NCI-H69 (cell line): ENCODE measurements at regions not wholly inside any gene's neighbourhood (a gene's known extent, or its start where the extent isn't known, plus 50 kb on each side); places are given as distances from the start of the nearest gene placed in this dataset.
"Not testable (repeated sequence)": the region's sequence is repeated elsewhere in the genome, so short reads cannot be mapped to it uniquely, and the experiment has no call there.

Source experiments
- DNase-seq: peaks from one replicate; lab custom pipeline; 2025; lab: John Stamatoyannopoulos, UW

- no peak for DNase-seq
Measured at GRCh38 chrX:45485719-45486118, 285.0 kb upstream of the DIPK2B start.

- no peak for DNase-seq
Measured at GRCh38 chrX:45479835-45480422, 279.3 kb upstream of the DIPK2B start.

- DNase-seq, result no peak
Measured at GRCh38 chrX:45479196-45479834, 278.6 kb upstream of the DIPK2B start.

- DNase-seq, result no peak
Measured at GRCh38 chrX:45472968-45473367, 272.3 kb upstream of the DIPK2B start.

- not testable (repeated sequence) for DNase-seq
Measured at GRCh38 chrX:45467537-45467936, 266.9 kb upstream of the DIPK2B start.

GRCh38 chrX:45455732-45456131 is 255.1 kb upstream of the DIPK2B start:
- DNase-seq, result not testable (repeated sequence)

GRCh38 chrX:45454290-45454689 is 253.6 kb upstream of the DIPK2B start:
- no peak for DNase-seq

GRCh38 chrX:45449982-45450381 is 249.3 kb upstream of the DIPK2B start:
- no peak for DNase-seq

GRCh38 chrX:45447995-45448394 is 247.3 kb upstream of the DIPK2B start:
- no peak for DNase-seq

GRCh38 chrX:45447331-45447730 is 246.7 kb upstream of the DIPK2B start:
- DNase-seq, result no peak

GRCh38 chrX:45445745-45446412 is 245.2 kb upstream of the DIPK2B start:
- no peak for DNase-seq

GRCh38 chrX:45437186-45437585 is 236.5 kb upstream of the DIPK2B start:
- DNase-seq, result no peak

GRCh38 chrX:45435481-45435880 is 234.8 kb upstream of the DIPK2B start:
- DNase-seq, result no peak

GRCh38 chrX:45434231-45434630 is 233.6 kb upstream of the DIPK2B start:
- no peak for DNase-seq

GRCh38 chrX:45428831-45429230 is 228.2 kb upstream of the DIPK2B start:
- DNase-seq, result no peak

- DNase-seq, result no peak
Measured at GRCh38 chrX:45424326-45424725, 223.7 kb upstream of the DIPK2B start.

GRCh38 chrX:45422216-45422925 is 221.7 kb upstream of the DIPK2B start:
- DNase-seq, result no peak

GRCh38 chrX:45421806-45422205 is 221.1 kb upstream of the DIPK2B start:
- DNase-seq, result no peak

GRCh38 chrX:45404206-45404605 is 203.5 kb upstream of the DIPK2B start:
- DNase-seq, result no peak

GRCh38 chrX:45401923-45402322 is 201.2 kb upstream of the DIPK2B start:
- no peak for DNase-seq

GRCh38 chrX:45400951-45401725 is 200.5 kb upstream of the DIPK2B start:
- not testable (repeated sequence) for DNase-seq
